ENCODE measurements at regions not wholly inside any gene's neighbourhood (a gene's known extent, or its start where the extent isn't known, plus 50 kb on each side); places are given as distances from the start of the nearest gene placed in this dataset.

DNA sequence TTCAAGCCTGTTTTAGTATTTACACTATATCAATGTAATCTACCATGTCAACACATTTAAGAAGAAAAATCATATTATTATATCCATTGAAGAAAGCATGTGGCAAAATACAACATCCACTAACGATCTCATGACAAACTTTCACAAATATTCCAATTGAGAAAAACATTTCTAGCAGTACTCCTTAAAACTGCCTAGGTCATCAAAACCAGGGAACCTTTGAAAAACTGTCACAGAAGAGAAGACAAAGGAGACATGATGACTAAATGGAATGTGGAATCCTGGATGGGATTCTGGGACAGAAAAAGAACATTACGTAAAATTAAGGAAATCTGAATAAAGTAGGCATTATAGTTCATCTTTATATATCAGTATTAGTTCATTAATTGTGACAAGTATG is 1091.3 kb upstream of the CDH6 start:
- no peaks in the 10 kb centered on the region for H3K4me1 ChIP-seq (ENCODE audit: control insufficient read depth, extremely low read depth, insufficient read depth, low read length)
- H3K9me1 ChIP-seq (replicated peaks; ENCODE audit: control insufficient read depth, extremely low read depth, insufficient read depth, low read length), result no peaks in the 10 kb centered on the region
- no peaks in the 10 kb centered on the region for H3K36me3 ChIP-seq (ENCODE audit: control insufficient read depth in 2 of 2, extremely low read depth in 1 of 2, insufficient read depth in 2 of 2, low read length in 2 of 2)
- no peaks in the 10 kb centered on the region for H4K20me1 ChIP-seq (replicated peaks; ENCODE audit: control insufficient read depth, extremely low read depth, insufficient read depth, low read length)
- no peaks in the 10 kb centered on the region for H3K27me3 ChIP-seq (ENCODE audit: control insufficient read depth in 2 of 2, insufficient read depth in 2 of 2, low read length in 2 of 2)
- no peaks in the 10 kb centered on the region for H3K79me2 ChIP-seq (ENCODE audit: control insufficient read depth, insufficient read depth, low read length)
- H2AFZ ChIP-seq (ENCODE audit: low read depth, low read length), result no peak overlapping the region
- POLR2A ChIA-PET, result no interaction called here
- H3K9me3 ChIP-seq (replicated peaks; ENCODE audit: control insufficient read depth, insufficient read depth, low read length), result peaks cover 6% of the 10 kb centered on the region
- BruUV-seq (replicated peaks), result no TSS peak
- no peak overlapping the region for H3K9ac ChIP-seq (replicated peaks; ENCODE audit: extremely low read depth, insufficient read depth, low read length)
- CTCF ChIA-PET, result no interaction called here
- H3K27ac ChIP-seq (ENCODE audit: insufficient read depth, low read depth, low read length), result no peak overlapping the region
- no peak for TF ChIP-seq JUN (IDR thresholded peaks at IDR 0.05; ENCODE audit: borderline replicate concordance, insufficient read depth, insufficient read length, low read depth)
- TF ChIP-seq, protein P1, sequence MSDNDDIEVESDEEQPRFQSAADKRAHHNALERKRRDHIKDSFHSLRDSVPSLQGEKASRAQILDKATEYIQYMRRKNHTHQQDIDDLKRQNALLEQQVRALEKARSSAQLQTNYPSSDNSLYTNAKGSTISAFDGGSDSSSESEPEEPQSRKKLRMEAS (IDR thresholded peaks at IDR 0.05; ENCODE audit: insufficient read depth, insufficient read length), result no peak
- no peak for TF ChIP-seq EZH2 (IDR thresholded peaks at IDR 0.05; ENCODE audit: borderline replicate concordance, low read depth, low read length, severe bottlenecking)
- TF ChIP-seq CTCF (IDR thresholded peaks at IDR 0.05; ENCODE audit: extremely low read depth in 1 of 2, insufficient read depth in 1 of 2, low read depth in 1 of 2, low read length in 2 of 2), result no peak
- DNase-seq (ENCODE audit: low read depth, low spot score) (no peak), FAIRE-seq (no peak)
- no peak overlapping the region for H3K4me2 ChIP-seq (ENCODE audit: insufficient read depth, low read length)
- intact Hi-C loops (cut with micrococcal nuclease), result no loop called here
- dilution Hi-C loops (cut with MboI; ENCODE audit: extremely low pct_ligation_motif_present, low sequenced_read_pairs), result no loop called here
- H3K4me3 ChIP-seq (replicated peaks in 1 of 3; ENCODE audit: insufficient read depth in 1 of 3, low read depth in 1 of 3, low read length in 3 of 3), result no peak overlapping the region

GRCh38 chr5:30100929-30101328 is 1092.6 kb upstream of the CDH6 start:
- TF ChIP-seq POLR2AphosphoS5 (IDR thresholded peaks at IDR 0.05; ENCODE audit: insufficient read depth, low read depth, low read length) (no peak), JUN (IDR thresholded peaks at IDR 0.05; ENCODE audit: borderline replicate concordance, insufficient read depth, insufficient read length, low read depth) (no peak), EZH2 (IDR thresholded peaks at IDR 0.05; ENCODE audit: borderline replicate concordance, low read depth, low read length, severe bottlenecking) (no peak), CTCF (IDR thresholded peaks at IDR 0.05; ENCODE audit: extremely low read depth in 1 of 2, insufficient read depth in 1 of 2, low read depth in 1 of 2, low read length in 2 of 2) (no peak), MYC (IDR thresholded peaks at IDR 0.05; ENCODE audit: low read depth, low read length) (no peak), FOS (IDR thresholded peaks at IDR 0.05; ENCODE audit: borderline replicate concordance, insufficient read depth, low read length) (no peak), GATA2 (IDR thresholded peaks at IDR 0.05; ENCODE audit: insufficient read depth, insufficient read length, low read depth, low read length) (no peak), POLR2A (IDR thresholded peaks at IDR 0.05; ENCODE audit: low read depth, low read length) (no peak)
- TF ChIP-seq, protein P1 (IDR thresholded peaks at IDR 0.05; ENCODE audit: insufficient read depth, insufficient read length), result no peak

More at GRCh38 chr5:30100929-30101328, 1092.6 kb upstream of the CDH6 start:
- DNase-seq (ENCODE audit: low read depth, low spot score), result no peak
- peaks cover 2% of the 10 kb centered on the region for H3K9me3 ChIP-seq (replicated peaks; ENCODE audit: control insufficient read depth, insufficient read depth, low read length)
- H3K4me2 ChIP-seq (ENCODE audit: insufficient read depth, low read length), result no peak overlapping the region
- H4K20me1 ChIP-seq (replicated peaks; ENCODE audit: control insufficient read depth, extremely low read depth, insufficient read depth, low read length), result no peaks in the 10 kb centered on the region
- no peak overlapping the region for H2AFZ ChIP-seq (ENCODE audit: low read depth, low read length)
- H3K27me3 ChIP-seq (ENCODE audit: control insufficient read depth in 2 of 2, insufficient read depth in 2 of 2, low read length in 2 of 2), result no peaks in the 10 kb centered on the region
- no peaks in the 10 kb centered on the region for H3K36me3 ChIP-seq (ENCODE audit: control insufficient read depth in 2 of 2, extremely low read depth in 1 of 2, insufficient read depth in 2 of 2, low read length in 2 of 2)
- intact Hi-C loops (cut with micrococcal nuclease) (no loop called here), dilution Hi-C loops (cut with MboI; ENCODE audit: extremely low pct_ligation_motif_present, low sequenced_read_pairs) (no loop called here)
- no peak overlapping the region for H3K9ac ChIP-seq (replicated peaks; ENCODE audit: extremely low read depth, insufficient read depth, low read length)
- no TSS peak for BruUV-seq (replicated peaks)
- H3K4me1 ChIP-seq (ENCODE audit: control insufficient read depth, extremely low read depth, insufficient read depth, low read length), result no peaks in the 10 kb centered on the region
- FAIRE-seq, result no peak
- no peaks in the 10 kb centered on the region for H3K9me1 ChIP-seq (replicated peaks; ENCODE audit: control insufficient read depth, extremely low read depth, insufficient read depth, low read length)
- ChIA-PET POLR2A (no interaction called here), CTCF (no interaction called here)
- H3K4me3 ChIP-seq (replicated peaks in 1 of 3; ENCODE audit: insufficient read depth in 1 of 3, low read depth in 1 of 3, low read length in 3 of 3), result no peak overlapping the region
- H3K79me2 ChIP-seq (ENCODE audit: control insufficient read depth, insufficient read depth, low read length), result no peaks in the 10 kb centered on the region
- no peak overlapping the region for H3K27ac ChIP-seq (ENCODE audit: insufficient read depth, low read depth, low read length)

Data from endothelial cell of umbilical vein (primary cell).